WI38 (cell line): ENCODE measurements at regions not wholly inside any gene's neighbourhood (a gene's known extent, or its start where the extent isn't known, plus 50 kb on each side); places are given as distances from the start of the nearest gene placed in this dataset.

Source experiments
- H3K4me3 ChIP-seq: 2 replicates; pipeline ENCODE4 v1.5.1; 2011; ENCODE audit warnings: low read depth, mild to moderate bottlenecking, control low read depth, low read length
- TF ChIP-seq, protein P1 (sequence below): IDR thresholded peaks from 2 replicates; pipeline ENCODE4 v1.5.1; 2012; ENCODE audit warnings: low read depth, mild to moderate bottlenecking, control low read depth, low read length

DNA sequence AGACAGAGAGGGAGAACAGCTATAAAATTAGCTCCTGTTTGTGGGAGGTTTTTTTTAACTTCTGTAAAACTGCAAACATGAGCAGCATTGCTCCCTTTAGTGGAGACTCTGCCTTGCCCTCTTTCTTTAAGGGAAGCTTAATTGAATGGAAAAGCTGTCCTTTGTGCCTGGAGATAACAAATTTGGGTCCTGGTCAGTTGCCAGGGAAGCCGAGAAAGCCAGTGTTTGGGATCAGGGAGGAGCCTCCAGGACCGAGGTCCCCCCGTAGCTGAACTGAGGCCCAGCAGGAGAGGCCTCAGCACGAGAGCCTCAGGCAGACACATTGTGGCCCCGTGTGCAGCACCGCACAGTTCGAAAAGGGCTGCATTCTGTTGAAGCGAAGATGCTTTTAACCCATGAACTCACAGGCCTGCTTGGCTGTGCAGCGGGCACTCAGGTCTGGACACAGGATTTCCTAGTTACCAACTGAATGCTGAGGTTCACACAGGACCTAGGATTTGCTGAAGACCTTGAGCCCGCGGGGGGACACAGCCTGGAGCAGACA is 369.7 kb downstream of the DCDC2C start:
- TF ChIP-seq, protein P1, sequence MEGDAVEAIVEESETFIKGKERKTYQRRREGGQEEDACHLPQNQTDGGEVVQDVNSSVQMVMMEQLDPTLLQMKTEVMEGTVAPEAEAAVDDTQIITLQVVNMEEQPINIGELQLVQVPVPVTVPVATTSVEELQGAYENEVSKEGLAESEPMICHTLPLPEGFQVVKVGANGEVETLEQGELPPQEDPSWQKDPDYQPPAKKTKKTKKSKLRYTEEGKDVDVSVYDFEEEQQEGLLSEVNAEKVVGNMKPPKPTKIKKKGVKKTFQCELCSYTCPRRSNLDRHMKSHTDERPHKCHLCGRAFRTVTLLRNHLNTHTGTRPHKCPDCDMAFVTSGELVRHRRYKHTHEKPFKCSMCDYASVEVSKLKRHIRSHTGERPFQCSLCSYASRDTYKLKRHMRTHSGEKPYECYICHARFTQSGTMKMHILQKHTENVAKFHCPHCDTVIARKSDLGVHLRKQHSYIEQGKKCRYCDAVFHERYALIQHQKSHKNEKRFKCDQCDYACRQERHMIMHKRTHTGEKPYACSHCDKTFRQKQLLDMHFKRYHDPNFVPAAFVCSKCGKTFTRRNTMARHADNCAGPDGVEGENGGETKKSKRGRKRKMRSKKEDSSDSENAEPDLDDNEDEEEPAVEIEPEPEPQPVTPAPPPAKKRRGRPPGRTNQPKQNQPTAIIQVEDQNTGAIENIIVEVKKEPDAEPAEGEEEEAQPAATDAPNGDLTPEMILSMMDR, result no peak
- no peak overlapping the region for H3K4me3 ChIP-seq

DNA sequence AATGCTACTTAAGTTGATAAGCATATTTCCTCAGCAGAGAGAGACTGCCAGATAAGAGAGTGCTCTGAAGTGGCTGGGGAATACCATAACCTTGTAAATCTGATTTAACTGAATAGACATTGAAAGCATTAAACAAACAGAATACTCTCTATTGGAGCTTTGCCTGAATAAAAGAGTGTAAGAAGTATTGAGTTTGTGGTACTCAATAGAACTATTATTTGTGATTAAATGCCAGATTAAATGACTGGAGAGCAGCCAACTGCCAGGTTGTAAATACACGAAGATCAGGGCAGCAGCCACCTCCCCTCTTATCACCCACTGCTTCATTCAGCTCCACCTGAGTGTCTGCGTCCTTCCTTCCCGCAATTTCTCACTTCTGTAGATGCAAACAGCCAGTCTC is 373.6 kb downstream of the DCDC2C start:
- no peak overlapping the region for H3K4me3 ChIP-seq
- TF ChIP-seq, protein P1, result no peak

DNA sequence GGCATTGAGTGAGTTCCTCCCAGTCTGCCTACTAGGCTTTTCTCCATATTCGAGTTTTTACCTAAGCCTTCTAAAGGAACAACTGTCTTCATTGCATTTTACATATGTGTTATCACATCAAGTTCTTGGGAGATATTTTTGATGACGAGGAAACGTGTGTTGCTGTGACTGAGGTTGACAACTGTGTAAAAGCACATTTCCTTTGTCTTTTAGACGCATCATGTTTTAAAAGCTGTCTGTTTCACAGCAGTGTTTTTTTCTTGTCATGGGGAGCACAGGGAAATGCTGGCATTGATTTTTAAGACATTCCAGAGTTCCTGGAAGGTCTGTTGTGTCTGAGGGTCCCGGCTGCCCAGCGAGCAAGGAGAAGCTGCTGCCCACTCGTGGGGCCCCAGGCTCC is 381.8 kb downstream of the DCDC2C start:
- no peak overlapping the region for H3K4me3 ChIP-seq
- TF ChIP-seq, protein P1, result no peak

DNA sequence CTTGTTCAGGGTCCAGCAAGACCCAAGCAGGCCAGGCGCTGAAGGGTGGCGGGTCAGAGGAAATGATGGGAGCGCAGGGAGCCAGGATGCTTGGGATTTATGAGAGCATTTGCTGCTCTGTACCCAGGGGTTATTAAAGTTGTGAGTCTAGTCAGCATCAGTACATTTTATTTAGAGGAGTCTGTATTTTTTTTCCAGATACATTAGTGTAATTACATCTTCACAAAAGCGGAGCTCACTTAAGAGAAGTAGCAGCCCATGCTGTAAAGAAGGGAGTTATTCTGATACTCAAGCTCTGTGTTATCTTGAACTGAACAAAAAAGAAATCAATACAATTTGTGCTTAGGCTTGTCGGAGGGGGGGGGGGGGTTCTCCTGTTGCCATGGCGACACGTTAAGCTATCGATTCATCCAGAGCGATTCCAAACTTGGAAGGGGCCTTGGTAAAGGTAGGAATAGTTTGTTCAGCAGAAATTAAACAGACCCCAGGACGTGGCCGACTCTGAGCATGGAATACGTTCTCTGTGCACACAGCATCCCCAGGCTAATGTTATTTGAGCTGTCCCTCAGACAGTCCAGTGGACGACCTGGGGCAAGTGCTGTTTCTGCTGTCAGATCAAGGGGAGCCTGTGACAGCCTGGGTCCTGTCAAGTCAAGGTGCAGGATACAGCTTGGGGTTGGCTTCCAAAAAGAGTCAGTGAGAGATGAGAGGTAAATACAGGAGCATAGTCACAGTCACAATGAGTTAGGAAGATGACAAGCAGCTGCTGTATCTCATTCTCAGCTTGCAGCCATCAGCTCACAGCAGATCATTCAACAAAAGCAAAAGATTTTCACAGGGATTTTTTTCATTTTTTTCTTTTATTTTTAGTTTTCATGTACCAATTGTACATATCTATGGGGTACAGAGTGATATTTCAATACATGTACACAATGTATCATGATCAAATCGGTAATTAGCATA is 387.6 kb downstream of the DCDC2C start:
- TF ChIP-seq, protein P1, result no peak
- no peak overlapping the region for H3K4me3 ChIP-seq

DNA sequence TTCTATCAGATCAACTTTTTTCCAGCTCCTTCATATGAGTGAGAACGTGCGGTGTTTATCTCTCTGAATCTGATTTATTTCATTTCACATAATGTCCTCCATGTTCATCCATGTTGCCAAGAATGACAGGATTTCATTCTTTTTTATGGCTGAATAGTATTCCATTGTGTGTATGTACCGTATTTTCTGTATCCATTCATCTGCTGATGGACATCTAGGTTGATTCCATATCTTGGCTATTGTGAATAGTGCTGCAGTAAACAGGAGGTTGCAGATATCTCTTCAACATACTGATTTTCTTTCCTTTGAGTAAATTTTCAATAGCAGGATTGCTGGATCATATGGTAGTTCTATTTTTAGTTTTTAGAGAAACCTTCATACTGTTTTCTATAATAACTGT is 388.5 kb downstream of the DCDC2C start:
- TF ChIP-seq, protein P1, result no peak
- no peak overlapping the region for H3K4me3 ChIP-seq

DNA sequence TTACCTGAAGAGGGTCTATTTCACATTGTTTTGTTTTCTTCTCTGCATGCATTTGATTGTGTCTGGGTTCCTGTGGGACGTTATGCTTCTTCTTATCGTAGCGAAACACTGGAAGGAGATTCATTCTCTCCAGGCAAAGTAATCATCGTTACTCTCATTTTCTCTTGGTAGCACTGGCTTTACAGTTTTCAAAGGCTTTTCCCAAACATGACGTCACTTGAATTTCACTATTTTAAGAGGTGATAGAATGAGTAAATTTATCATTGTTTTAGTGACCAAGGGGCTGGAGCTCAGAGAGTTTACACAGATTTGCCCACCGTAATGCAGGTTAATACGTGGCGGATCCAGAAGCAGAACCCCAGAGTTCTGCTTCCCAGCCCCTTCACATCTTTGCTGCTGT is 391.4 kb downstream of the DCDC2C start:
- H3K4me3 ChIP-seq, result no peak overlapping the region
- TF ChIP-seq, protein P1, result no peak
